OCI-M2 (cell line): ENCODE measurements at regions not wholly inside any gene's neighbourhood (a gene's known extent, or its start where the extent isn't known, plus 50 kb on each side); places are given as distances from the start of the nearest gene placed in this dataset.

Source experiments
- DNase-seq: peaks from one replicate; lab custom pipeline; 2025; ENCODE audit not compliant: unreplicated experiment; lab: John Stamatoyannopoulos, UW

GRCh38 chr21:16011719-16012118 lies 281.9 kb downstream of the USP25 start:
- no peak for DNase-seq

DNA sequence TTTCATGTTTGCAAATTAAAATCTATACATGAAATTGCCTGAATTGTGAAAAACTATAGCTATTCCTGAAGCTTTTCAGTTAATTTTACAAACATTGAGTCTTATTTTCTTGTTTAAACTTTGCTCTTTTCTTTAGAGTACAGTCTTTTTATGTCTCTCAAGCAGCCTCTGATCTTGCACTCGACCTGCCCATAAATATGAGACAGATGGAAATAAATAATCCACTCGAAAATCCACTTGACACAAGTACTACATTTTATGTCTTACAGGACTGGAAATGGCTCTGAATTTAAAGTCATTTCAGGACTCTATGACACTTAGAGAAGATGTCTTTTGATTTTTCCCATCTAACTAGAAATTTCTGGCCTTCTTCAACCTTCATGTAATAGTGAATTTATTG lies 283.8 kb downstream of the USP25 start:
- no peak for DNase-seq

DNA sequence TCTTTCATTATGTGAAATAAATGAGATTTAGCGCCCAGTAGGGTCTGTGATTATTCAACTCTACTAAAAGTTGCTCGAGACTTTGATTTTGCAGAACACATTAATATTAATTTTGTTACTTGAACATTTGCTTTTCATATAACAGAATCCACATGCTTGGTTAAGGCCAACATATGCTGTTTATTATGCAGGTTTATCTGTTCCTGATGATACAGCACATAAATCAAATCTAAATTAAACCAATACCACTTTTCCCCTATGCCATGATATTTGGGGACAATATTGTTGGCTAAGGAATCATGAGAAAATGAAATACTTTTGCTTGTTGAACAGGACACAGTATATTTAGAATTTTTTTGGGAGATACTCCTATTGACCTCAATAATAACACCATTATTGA lies 291.1 kb downstream of the USP25 start:
- DNase-seq = no peak

GRCh38 chr21:16022116-16022515 lies 292.3 kb downstream of the USP25 start:
- DNase-seq = no peak

- no peak for DNase-seq
Measured at GRCh38 chr21:16022921-16023320, 293.1 kb downstream of the USP25 start.

DNA sequence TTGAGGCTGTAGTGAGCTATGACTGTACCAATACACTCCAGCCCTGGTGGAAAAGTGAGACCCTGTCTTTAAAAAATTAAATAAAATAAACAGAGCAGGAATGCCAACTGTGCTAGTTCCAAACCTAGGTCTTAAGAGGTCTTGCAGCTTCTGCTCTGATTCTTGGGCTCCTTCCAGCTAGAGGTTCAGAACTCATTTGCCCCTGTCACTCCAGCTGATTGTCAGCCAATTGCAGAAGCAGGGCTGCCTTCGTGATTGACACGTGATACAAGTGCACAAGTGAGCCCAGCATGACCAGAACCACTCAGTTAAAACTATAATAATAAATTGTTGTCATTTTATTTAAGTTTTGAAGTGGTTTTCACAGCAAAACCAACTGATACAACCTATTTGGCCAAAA lies 298.4 kb downstream of the USP25 start:
- no peak for DNase-seq

- DNase-seq = no peak
Measured at GRCh38 chr21:16028941-16029464, 299.2 kb downstream of the USP25 start.

- DNase-seq = no peak
Measured at GRCh38 chr21:16033193-16033592, 303.4 kb downstream of the USP25 start.

GRCh38 chr21:16034446-16035190 lies 304.8 kb downstream of the USP25 start:
- DNase-seq = no peak

GRCh38 chr21:16037421-16037955 lies 307.7 kb downstream of the USP25 start:
- DNase-seq = peak; percentile 45

DNA sequence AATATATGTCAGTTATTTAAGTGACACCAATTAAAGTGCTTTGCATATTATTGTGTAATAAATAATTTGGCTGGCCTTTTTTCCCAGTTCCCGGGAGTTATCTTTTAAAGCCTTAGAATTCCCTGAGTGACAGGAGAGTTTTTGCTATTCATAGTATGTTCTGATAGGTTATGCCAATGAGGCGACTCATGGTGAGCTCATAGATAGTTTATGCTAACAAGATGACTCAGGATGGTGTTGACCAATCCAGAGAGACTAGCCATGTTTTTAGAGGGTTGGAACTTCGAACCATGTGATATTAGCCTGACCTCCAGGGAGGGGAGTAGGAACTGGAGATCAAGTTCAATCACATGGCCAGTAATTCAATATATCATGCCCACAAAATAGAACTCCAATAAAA lies 310.8 kb downstream of the USP25 start:
- DNase-seq = no peak

DNA sequence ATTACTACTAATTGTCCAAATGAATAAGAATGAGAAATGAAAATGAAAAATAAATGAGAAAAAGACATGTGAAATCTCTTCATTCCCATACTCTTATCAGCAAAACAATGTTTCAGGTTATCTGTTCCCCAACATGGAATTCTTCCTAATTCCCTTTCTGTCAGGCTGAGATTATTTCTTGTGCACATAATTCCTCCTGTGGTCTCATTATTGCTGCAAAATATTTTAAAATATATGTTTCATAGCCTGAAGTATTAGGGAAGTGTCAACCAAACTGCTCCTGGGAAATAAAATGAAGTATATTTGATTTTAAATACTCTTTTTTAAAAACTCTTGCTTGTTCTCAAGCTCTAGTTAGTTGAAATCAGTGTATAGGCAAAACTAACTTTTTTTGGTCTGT lies 314.9 kb downstream of the USP25 start:
- DNase-seq = no peak

- no peak for DNase-seq
Measured at GRCh38 chr21:16046656-16047330, 317.0 kb downstream of the USP25 start.

GRCh38 chr21:16047904-16048303 lies 318.1 kb downstream of the USP25 start:
- no peak for DNase-seq

DNA sequence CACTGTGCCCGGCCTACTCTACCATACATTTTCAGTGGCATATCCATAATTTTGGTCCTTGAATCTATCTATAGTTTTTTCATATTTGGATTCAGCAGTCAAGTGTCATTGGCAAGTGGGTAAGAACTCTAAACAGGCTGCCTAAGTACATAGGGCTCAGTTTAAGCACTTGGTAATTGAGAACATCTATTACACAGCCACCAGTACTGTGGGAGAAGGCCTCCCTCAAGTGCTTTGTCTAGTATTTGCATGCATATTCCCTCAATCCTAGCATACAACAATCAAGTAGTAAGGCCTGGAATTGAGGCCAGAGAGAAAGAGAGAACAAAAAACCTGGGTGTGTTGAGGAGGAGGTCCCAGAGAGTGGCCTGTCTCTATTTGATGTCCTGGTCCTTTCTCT lies 325.2 kb downstream of the USP25 start:
- no peak for DNase-seq

- no peak for DNase-seq
Measured at GRCh38 chr21:16058896-16059295, 329.1 kb downstream of the USP25 start.

DNA sequence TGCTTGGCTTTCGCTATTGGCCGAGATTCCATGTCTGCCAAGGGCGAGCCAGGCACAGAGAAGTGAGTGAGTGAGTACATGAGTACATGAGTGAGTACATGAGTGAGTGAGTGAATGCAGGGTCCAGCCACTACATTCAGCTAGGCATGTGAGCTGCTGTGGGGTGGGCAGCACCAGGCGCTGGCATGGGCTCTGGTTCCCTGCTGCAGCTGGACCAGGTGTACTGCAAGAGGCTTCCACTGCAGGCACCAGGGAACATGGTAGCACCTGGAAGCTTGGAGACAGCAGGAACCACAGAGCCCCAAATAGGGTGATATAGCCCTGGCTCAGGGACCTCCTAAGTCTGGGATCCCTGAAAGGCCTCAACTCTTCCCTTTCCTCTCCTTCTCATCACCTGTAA lies 330.2 kb downstream of the USP25 start:
- DNase-seq = no peak

DNA sequence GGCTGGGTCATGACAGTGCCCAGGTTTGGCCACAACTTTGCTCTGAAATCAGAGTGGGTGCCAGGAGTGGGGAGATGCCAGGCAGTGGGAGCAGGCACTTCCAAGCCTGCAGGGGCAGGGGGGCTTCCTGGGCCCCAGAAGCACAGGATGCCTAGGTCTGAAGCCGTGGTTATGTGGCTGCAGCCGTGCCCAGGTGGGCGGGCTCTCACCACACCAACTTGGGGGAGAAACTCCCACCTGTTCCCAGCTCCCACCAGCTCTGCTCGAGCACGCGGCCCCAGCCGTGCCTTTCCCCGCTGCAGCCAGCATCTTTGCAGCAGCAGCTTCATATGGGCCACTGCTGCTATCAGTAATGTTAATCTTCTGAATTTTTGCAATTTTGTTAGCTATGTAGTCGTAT lies 331.4 kb downstream of the USP25 start:
- no peak for DNase-seq

- DNase-seq = no peak
Measured at GRCh38 chr21:16069178-16070112, 339.7 kb downstream of the USP25 start.

DNA sequence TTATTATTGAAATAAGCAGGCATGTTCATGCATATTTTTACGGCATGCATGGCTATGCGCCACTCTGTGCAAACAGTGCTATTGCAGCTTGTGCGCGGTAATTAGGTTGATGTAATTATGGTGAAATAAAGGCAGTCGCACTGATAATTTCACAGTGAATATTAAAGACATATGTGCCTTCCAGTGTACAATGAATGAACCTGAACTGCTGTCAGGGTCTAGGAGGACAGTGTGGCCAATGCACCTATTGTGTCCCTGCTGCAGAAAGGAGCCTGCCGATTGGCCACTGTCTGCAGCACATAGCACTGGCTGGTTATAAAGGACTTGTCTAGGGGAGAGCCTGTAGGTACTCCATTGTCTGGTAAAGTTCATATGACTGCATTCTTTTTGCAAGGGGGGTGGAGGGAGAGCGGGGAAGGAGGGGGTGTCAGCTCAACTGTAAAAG lies 340.4 kb downstream of the USP25 start:
- DNase-seq = no peak

DNA sequence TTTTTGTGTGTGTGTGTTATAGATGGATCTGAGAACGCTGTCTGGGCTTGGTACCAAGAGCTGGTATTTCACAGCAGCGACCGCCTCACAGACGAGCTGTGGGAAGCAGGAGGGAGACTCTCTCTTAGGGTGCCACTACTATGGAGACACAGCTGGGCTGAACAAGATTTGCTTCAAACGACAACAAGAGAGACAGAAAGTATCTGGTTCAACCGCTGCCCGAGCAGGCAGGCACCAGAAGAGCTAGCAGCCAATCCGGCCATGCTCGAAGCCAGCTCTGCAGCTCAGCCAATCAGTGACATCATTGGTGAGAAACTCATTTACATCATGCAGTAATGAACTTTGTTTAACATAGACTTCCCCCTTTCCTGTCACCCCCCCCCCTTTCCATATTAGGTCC lies 341.3 kb downstream of the USP25 start:
- no peak for DNase-seq
